GM12891 (cell line): ENCODE measurements at regions not wholly inside any gene's neighbourhood (a gene's known extent, or its start where the extent isn't known, plus 50 kb on each side); places are given as distances from the start of the nearest gene placed in this dataset.
"Not testable (repeated sequence)": the region's sequence is repeated elsewhere in the genome, so short reads cannot be mapped to it uniquely, and the experiment has no call there.

Experiments
- POLR2A ChIP-seq: IDR thresholded peaks from 2 replicates; pipeline ENCODE4 v1.6.1; 2011; ENCODE audit warnings: low read depth, low read length, control low read depth
- POLR2AphosphoS5 ChIP-seq: IDR thresholded peaks from 2 replicates; pipeline ENCODE4 v1.6.1; 2011; ENCODE audit warnings: low read depth, low read length, control low read depth
- TAF1 ChIP-seq: IDR thresholded peaks from 2 replicates; pipeline ENCODE4 v1.6.1; 2011; ENCODE audit warnings: low read depth, low read length, control low read depth

DNA sequence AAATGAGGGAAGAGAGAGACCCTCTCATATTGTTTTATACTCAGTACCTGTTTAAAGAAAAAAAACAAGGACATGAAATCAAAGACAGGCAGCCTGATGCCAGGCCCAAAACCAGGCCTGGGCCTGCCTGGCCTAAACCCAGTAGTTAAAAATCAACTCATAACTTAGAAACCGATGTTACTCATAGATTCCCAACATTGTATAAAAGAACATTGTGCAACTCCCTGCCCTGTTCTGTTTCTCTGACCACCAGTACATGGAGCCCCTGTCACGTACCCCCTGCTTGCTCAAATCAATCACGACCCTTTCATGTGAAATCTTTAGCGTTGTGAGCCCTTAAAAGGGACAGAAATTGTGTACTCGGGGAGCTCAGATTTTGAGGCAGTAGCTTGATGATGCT, 291.4 kb upstream of the SGCG start:
- not testable (repeated sequence) for TF ChIP-seq POLR2A, TAF1, POLR2AphosphoS5
